ENCODE measurements at regions not wholly inside any gene's neighbourhood (a gene's known extent, or its start where the extent isn't known, plus 50 kb on each side); places are given as distances from the start of the nearest gene placed in this dataset.

- Mint-ChIP-seq H3K4me1 (peaks cover 31% of the 10 kb centered on the region), H3K4me3 (no peak overlapping the region), H3K27ac (no peak overlapping the region), H3K27me3 (ENCODE audit: low read depth) (peaks cover 51% of the 10 kb centered on the region), H3K36me3 (no peaks in the 10 kb centered on the region), H3K9me3 (0 out of 2 replicates have a peak, but pooled peaks cover 5% of the 10 kb centered on the region)
- no peak for ATAC-seq
- no peak for TF ChIP-seq RORB (CRISPR knock-in tag; IDR thresholded peaks at IDR 0.05)
- TF ChIP-seq, protein P1, sequence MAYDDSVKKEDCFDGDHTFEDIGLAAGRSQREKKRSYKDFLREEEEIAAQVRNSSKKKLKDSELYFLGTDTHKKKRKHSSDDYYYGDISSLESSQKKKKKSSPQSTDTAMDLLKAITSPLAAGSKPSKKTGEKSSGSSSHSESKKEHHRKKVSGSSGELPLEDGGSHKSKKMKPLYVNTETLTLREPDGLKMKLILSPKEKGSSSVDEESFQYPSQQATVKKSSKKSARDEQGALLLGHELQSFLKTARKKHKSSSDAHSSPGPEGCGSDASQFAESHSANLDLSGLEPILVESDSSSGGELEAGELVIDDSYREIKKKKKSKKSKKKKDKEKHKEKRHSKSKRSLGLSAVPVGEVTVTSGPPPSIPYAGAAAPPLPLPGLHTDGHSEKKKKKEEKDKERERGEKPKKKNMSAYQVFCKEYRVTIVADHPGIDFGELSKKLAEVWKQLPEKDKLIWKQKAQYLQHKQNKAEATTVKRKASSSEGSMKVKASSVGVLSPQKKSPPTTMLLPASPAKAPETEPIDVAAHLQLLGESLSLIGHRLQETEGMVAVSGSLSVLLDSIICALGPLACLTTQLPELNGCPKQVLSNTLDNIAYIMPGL (CRISPR knock-in tag; IDR thresholded peaks at IDR 0.05): no peak
- no peak for TF ChIP-seq MYBL2 (CRISPR knock-in tag; IDR thresholded peaks at IDR 0.05)
- no peak for TF ChIP-seq ZBTB43 (CRISPR knock-in tag; IDR thresholded peaks at IDR 0.05)
- no peak for DNase-seq (ENCODE audit: low spot score)
- POLR2A ChIA-PET: no interaction called here
- CTCF ChIA-PET: interaction anchor here (0.8 to 1.3 kb wide), 2 partner anchors 132 to 175 kb away, joined by 3 read pairs; no protein-coding TSS in a partner anchor
These were observed 95.7 kb upstream of the UBL3 start for GRCh38 chr13:29946093-29946492.

DNA sequence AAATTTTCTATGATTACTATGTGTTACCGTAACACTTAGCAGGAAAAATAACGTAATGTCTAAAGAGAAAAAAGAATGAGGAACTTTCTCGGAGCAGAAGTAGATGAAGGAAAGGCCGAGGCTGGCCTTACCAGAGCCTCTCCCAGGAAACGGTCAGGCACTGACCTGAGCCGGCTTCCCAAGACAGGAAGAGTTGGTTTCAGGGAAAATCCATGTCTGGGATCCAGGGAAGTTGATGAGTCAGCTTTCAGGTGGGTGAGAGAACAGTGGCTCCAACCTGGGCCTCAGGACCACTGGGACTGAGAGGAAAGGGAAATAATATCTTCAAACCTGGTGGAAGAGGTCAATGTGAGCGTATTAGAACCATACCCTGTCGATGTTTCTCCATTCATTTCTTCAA lies 93.3 kb upstream of the UBL3 start:
- H3K4me3 Mint-ChIP-seq: no peak overlapping the region
- H3K27me3 Mint-ChIP-seq (ENCODE audit: low read depth): peaks cover 69% of the 10 kb centered on the region
- peaks cover 41% of the 10 kb centered on the region for H3K4me1 Mint-ChIP-seq
- DNase-seq (ENCODE audit: low spot score): no peak
- ChIA-PET POLR2A (no interaction called here), CTCF (no interaction called here)
- peak; percentile 44 for ATAC-seq
- H3K27ac Mint-ChIP-seq: peak overlapping the region; percentile 58
- no peaks in the 10 kb centered on the region for H3K36me3 Mint-ChIP-seq
- 0 out of 2 replicates have a peak, but pooled peaks cover 5% of the 10 kb centered on the region for H3K9me3 Mint-ChIP-seq
- no peak for TF ChIP-seq NFATC4 (CRISPR knock-in tag; IDR thresholded peaks at IDR 0.05)
- no peak for TF ChIP-seq ZNF281 (CRISPR knock-in tag; IDR thresholded peaks at IDR 0.05)
- TF ChIP-seq TEAD4 (CRISPR knock-in tag; IDR thresholded peaks at IDR 0.05): no peak
- TF ChIP-seq OVOL2 (CRISPR knock-in tag; IDR thresholded peaks at IDR 0.05; ENCODE audit: borderline replicate concordance): no peak
- no peak for TF ChIP-seq ELF4 (CRISPR knock-in tag; IDR thresholded peaks at IDR 0.05; ENCODE audit: low read depth)
- TF ChIP-seq ETV6 (CRISPR knock-in tag; IDR thresholded peaks at IDR 0.05): no peak
- no peak for TF ChIP-seq SP1 (CRISPR knock-in tag; conservative IDR thresholded peaks at IDR 0.05)
- TF ChIP-seq RORB (CRISPR knock-in tag; IDR thresholded peaks at IDR 0.05): no peak
- no peak for TF ChIP-seq CBFB (CRISPR knock-in tag; IDR thresholded peaks at IDR 0.05; ENCODE audit: low read depth)
- TF ChIP-seq GTF2I (CRISPR knock-in tag; conservative IDR thresholded peaks at IDR 0.05): no peak
- no peak for TF ChIP-seq NR2C2 (CRISPR knock-in tag; IDR thresholded peaks at IDR 0.05)
- TF ChIP-seq, protein P2, sequence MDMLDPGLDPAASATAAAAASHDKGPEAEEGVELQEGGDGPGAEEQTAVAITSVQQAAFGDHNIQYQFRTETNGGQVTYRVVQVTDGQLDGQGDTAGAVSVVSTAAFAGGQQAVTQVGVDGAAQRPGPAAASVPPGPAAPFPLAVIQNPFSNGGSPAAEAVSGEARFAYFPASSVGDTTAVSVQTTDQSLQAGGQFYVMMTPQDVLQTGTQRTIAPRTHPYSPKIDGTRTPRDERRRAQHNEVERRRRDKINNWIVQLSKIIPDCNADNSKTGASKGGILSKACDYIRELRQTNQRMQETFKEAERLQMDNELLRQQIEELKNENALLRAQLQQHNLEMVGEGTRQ (CRISPR knock-in tag; IDR thresholded peaks at IDR 0.05): no peak
- TF ChIP-seq ZNF138 (CRISPR knock-in tag; conservative IDR thresholded peaks at IDR 0.05): no peak
- no peak for TF ChIP-seq ZNF317 (CRISPR knock-in tag; IDR thresholded peaks at IDR 0.05; ENCODE audit: borderline replicate concordance, low read depth)
- TF ChIP-seq NR3C1 (CRISPR knock-in tag; conservative IDR thresholded peaks at IDR 0.05; ENCODE audit: low read depth): no peak
- no peak for TF ChIP-seq JAZF1 (CRISPR knock-in tag; IDR thresholded peaks at IDR 0.05)
- TF ChIP-seq, protein P3, sequence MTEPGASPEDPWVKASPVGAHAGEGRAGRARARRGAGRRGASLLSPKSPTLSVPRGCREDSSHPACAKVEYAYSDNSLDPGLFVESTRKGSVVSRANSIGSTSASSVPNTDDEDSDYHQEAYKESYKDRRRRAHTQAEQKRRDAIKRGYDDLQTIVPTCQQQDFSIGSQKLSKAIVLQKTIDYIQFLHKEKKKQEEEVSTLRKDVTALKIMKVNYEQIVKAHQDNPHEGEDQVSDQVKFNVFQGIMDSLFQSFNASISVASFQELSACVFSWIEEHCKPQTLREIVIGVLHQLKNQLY (CRISPR knock-in tag; IDR thresholded peaks at IDR 0.05): no peak
- TF ChIP-seq GABPB1 (CRISPR knock-in tag; IDR thresholded peaks at IDR 0.05): no peak
